ENCODE measurements at regions not wholly inside any gene's neighbourhood (a gene's known extent, or its start where the extent isn't known, plus 50 kb on each side); places are given as distances from the start of the nearest gene placed in this dataset.
"Not testable (repeated sequence)": the region's sequence is repeated elsewhere in the genome, so short reads cannot be mapped to it uniquely, and the experiment has no call there.

DNA sequence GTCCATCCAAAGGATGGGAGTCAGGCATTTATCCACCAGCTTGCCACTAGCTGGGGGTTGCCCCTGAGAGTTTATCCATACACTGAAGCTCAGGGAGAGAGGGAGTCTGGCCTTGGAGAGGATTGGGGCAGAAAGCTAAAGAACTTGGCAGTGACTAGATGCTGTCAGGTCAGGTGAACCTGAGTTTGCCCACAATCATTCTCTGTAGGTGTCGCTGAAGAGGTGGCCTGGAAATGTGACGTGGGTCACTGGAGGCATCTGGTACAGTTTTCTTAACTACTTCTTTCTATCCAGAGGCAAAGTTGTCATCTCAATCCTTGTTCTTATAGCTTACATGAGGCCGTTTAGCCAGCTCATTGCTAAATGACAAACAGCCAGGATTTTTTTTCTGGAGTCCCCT lies 298.0 kb upstream of the CTNNB1 start:
- WGBS, 5 donors = 56 to 68% (median 60%) methylated on average over 3 of the region's 3 CpGs
- TF ChIP-seq, protein P1, sequence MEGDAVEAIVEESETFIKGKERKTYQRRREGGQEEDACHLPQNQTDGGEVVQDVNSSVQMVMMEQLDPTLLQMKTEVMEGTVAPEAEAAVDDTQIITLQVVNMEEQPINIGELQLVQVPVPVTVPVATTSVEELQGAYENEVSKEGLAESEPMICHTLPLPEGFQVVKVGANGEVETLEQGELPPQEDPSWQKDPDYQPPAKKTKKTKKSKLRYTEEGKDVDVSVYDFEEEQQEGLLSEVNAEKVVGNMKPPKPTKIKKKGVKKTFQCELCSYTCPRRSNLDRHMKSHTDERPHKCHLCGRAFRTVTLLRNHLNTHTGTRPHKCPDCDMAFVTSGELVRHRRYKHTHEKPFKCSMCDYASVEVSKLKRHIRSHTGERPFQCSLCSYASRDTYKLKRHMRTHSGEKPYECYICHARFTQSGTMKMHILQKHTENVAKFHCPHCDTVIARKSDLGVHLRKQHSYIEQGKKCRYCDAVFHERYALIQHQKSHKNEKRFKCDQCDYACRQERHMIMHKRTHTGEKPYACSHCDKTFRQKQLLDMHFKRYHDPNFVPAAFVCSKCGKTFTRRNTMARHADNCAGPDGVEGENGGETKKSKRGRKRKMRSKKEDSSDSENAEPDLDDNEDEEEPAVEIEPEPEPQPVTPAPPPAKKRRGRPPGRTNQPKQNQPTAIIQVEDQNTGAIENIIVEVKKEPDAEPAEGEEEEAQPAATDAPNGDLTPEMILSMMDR (IDR thresholded peaks at IDR 0.05) = no peak
- TF ChIP-seq EP300 (IDR thresholded peaks at IDR 0.05) (no peak), POLR2A (IDR thresholded peaks at IDR 0.05) (no peak), POLR2AphosphoS5 (IDR thresholded peaks at IDR 0.05) (no peak)
- Histone ChIP-seq H3K4me3 (no peak overlapping the region), H3K36me3 (no peaks in the 10 kb centered on the region), H3K9me3 (no peaks in the 10 kb centered on the region), H3K4me1 (no peaks in the 10 kb centered on the region), H3K27me3 (no peaks in the 10 kb centered on the region), H3K27ac (no peak overlapping the region)
- no peak for DNase-seq
- intact Hi-C loops (cut with DNase I; ENCODE audit: low total_unique reads) = no loop called here

DNA sequence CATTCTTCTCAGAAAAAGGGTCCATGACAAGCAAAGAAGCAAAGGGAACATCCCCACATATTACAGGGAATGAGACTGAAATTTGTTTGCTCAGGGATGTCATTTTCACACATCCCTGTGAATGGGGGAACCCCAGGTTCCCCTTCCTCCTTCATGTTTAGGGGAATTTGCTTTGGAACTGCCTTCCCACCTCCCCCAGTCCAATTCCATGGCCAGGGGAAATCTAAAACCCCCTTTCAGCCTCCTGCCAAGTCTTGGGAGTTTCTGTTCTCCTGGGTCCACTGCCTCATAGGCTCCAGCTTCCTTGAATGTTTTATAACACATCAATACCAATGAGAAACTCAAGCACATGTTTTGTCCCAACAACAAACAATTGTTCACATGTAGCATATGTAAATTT lies 297.5 kb upstream of the CTNNB1 start:
- Histone ChIP-seq H3K36me3 (no peaks in the 10 kb centered on the region), H3K27ac (no peak overlapping the region), H3K4me1 (no peaks in the 10 kb centered on the region), H3K27me3 (no peaks in the 10 kb centered on the region), H3K9me3 (no peaks in the 10 kb centered on the region), H3K4me3 (no peak overlapping the region)
- DNase-seq = no peak
- intact Hi-C loops (cut with DNase I; ENCODE audit: low total_unique reads) = no loop called here
- TF ChIP-seq, protein P1 (IDR thresholded peaks at IDR 0.05) = no peak

DNA sequence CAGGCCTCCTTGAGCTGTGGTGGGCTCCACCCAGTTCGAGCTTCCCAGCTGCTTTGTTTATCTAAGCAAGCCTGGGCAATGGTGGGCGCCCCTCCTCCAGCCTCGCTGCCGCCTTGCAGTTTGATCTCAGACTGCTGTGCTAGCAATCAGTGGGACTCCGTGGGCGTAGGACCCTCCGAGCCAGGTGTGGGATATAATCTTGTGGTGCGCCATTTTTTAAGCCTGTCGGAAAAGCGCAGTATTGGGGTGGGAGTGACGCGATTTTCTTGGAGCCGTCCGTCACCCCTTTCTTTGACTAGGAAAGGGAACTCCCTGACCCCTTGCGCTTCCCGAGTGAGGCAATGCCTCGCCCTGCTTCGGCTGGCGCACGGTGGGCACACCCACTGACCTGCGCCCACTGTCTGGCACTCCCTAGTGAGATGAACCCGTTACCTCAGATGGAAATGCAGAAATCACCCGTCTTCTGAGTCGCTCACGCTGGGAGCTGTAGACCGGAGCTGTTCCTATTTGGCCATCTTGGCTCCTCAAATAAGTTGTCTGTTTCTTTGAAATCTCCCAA lies 291.3 kb upstream of the CTNNB1 start:
- H3K9me3 ChIP-seq; H3K36me3 ChIP-seq; DNase-seq; H3K27me3 ChIP-seq; intact Hi-C loops (cut with DNase I; ENCODE audit: low total_unique reads); H3K4me3 ChIP-seq; H3K27ac ChIP-seq: not testable (repeated sequence)
- 70 to 85% (median 73%) methylated on average over 24 to 26 of the region's 26 CpGs for WGBS, 5 donors
- H3K4me1 ChIP-seq = peaks cover 7 to 16% (median 9%) of the 10 kb centered on the region in 4 donors

DNA sequence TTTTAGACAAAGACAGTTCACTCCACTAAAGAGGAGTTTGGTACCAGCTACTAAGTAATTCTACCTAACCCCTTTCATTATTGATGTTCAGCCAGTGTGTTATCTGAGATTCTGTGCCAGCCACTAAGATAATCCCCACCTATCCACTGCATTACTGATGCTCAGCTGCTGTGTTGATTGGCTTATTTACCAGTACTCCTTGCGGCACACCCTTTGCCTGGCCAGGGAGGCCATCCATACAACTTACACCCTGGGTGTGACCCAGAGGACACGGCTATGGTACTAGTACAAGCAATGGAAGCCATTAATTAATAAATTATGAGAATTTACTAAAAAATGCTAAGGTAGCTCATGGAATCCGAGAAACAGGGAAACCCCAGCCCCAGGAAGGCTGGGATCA lies 290.7 kb upstream of the CTNNB1 start:
- TF ChIP-seq POLR2AphosphoS5 (IDR thresholded peaks at IDR 0.05) (no peak), EP300 (IDR thresholded peaks at IDR 0.05) (no peak), POLR2A (IDR thresholded peaks at IDR 0.05) (no peak)
- intact Hi-C loops (cut with DNase I; ENCODE audit: low total_unique reads) = no loop called here
- peaks cover 13 to 23% (median 16%) of the 10 kb centered on the region in 4 donors for H3K4me1 ChIP-seq
- 82 to 94% (median 90%) methylated on average over 3 of the region's 3 CpGs for WGBS, 5 donors
- no peaks in the 10 kb centered on the region for H3K27me3 ChIP-seq
- H3K4me3 ChIP-seq = no peak overlapping the region
- DNase-seq = no peak
- H3K36me3 ChIP-seq = no peaks in the 10 kb centered on the region
- H3K9me3 ChIP-seq = no peaks in the 10 kb centered on the region
- H3K27ac ChIP-seq = no peak overlapping the region

DNA sequence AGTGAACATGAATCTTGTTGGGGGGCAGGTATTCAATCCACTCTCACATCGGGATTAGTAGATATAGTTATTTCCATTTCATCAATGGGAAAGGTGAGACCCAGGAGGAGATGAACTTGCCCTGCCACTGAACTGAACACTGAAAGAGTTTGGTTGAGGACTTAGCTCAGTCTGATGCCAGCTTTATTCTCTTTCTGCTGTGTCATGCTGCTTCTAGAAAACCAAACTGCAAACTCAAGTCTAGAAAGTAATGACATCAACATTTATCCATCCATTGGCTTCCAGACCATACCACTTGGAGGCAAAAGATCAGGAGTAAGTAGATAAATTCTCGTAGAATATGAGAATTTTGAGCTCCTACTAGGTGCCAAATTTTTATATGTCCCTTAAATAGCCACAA lies 288.0 kb upstream of the CTNNB1 start:
- no peak for DNase-seq
- H3K36me3 ChIP-seq = no peaks in the 10 kb centered on the region
- H3K4me1 ChIP-seq = peaks cover 14 to 27% (median 19%) of the 10 kb centered on the region in 4 donors
- no peak overlapping the region for H3K4me3 ChIP-seq
- no peak overlapping the region for H3K27ac ChIP-seq
- intact Hi-C loops (cut with DNase I; ENCODE audit: low total_unique reads) = no loop called here
- no peaks in the 10 kb centered on the region for H3K9me3 ChIP-seq
- WGBS, 5 donors = 67 to 81% (median 75%) methylated on average over 2 of the region's 2 CpGs
- TF ChIP-seq POLR2AphosphoS5 (IDR thresholded peaks at IDR 0.05) (no peak), EP300 (IDR thresholded peaks at IDR 0.05) (no peak), POLR2A (IDR thresholded peaks at IDR 0.05) (no peak)
- TF ChIP-seq, protein P1 (IDR thresholded peaks at IDR 0.05) = no peak
- H3K27me3 ChIP-seq = no peaks in the 10 kb centered on the region
